COLO668 (cell line): ENCODE measurements at regions not wholly inside any gene's neighbourhood (a gene's known extent, or its start where the extent isn't known, plus 50 kb on each side); places are given as distances from the start of the nearest gene placed in this dataset.
"Not testable (repeated sequence)": the region's sequence is repeated elsewhere in the genome, so short reads cannot be mapped to it uniquely, and the experiment has no call there.

ENCODE experiments used
- DNase-seq: peaks from one replicate; lab custom pipeline; 2025; ENCODE audit not compliant: unreplicated experiment; lab: John Stamatoyannopoulos, UW

DNA sequence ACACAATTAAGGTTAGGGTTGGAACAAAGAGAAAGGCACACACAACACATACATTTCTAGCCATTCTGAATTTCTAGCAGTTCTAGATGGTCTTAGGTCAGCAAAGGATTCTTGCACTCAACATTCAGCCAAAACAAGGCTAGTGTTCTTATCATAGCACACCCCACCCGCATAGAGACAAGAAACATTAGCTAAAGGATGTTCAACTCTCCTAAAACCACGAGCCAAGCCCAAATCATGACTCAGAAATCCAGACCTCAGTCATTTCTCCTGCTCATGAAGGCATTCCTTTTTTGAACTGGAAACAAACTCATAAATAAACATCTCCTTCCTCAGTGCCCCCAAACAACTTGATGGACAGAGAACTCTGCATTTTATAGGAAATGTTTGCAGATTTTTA lies 293.0 kb upstream of the NOTCH2NLA start:
- DNase-seq, result not testable (repeated sequence)

DNA sequence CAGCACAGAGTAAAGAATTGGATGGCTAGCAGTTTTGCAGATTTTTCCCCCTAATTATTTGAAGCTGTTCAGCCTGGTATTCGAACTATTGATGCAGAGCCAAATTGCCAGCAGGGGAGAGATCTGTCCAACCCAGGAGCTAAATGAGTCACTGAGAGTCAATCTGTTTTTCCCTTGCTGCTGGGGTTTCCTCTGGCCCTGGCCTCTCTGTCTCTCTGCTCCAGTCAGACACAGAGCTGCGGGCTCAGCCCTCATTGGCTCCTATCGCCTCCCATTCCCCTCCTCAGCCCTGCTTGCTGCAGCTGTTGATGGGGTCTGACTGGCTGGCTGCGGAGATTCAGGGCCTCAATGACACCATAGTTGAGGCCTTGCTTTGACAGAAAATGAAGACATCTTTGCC lies 284.9 kb upstream of the NOTCH2NLA start:
- DNase-seq, result not testable (repeated sequence)

DNA sequence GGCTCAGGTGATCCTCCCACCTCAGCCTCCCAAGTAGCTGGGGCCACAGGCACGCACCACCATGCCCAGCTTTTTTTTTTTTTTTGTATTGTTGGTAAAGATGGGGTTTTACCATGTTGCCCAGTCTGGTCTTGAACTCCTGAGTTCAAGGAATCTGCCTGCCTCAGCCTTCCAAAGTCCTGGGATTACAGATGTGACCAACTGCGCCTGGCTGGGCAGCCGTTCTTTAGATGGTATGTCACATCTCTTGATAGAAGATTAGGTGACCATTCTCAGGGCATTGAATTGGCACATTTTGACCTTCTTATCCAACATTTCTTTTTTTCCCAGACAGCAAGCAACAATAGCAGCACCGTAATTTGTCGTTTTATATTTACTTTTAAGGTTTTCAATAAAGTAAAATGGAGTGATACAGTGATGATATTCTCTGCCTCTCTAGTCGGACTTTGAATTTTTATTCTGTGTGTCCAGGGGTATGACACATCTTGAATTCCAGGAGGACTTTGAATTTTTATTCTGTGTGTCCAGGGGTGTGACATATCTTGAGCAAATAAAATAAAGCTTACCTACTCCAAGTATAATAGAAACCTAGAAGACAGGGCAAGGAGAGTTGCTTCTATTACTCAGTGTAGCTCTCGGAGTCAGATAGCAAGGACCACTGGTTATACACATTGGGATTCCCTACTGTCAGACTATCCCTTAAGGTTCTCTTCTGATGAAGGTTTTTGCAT lies 282.4 kb upstream of the NOTCH2NLA start:
- DNase-seq, result not testable (repeated sequence)

DNA sequence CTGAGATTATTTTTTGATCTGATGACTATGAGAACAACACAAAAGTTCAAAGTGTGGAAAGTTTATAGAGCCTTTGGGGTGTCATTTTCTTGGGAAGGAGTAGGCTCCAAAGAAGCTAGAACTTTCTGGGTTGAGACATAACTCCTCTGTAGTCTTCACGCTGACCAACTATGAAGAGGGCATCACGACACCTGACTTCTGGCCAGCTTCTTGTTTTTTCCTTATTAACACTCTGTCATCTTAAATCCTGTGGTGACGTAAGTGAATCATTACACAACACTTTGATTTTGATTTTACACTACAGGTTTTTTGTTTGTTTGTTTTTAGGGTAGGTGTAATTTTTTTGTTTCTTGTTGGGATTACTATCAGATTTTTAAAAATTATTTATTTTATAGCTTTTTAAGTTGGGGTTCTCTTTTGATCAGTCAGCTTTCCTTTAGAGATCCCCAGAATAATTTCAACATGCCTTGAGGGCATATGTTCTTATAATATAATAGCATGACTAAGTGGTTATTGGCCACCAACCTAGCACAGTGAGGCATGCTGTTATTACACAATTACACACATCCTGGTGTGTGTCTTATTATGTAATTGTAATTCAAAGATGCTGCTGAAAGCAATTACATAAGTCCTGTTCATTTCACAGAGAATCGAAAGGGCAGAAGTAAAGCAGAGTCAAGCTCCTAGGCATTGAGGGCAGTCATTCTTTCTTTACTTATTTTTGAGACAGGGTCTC lies 281.6 kb upstream of the NOTCH2NLA start:
- DNase-seq, result not testable (repeated sequence)

DNA sequence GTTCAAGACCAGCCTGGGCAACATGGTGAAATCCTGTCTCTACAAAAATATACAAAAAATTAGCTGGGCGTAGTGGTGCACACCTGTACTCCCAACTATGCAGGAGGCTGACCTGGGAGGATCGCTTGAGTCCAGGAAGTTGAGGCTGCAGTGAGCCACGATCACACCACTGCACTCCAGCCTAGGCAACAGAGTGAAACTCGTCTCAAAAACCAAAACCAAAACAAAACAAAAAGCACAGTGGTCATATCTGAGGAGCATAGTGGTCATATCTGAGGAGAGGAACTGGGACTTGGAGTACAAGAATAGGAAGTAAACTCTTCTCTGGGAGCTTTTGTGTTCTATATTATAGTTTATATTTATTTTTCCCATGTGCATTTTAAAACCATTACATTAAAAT lies 275.3 kb upstream of the NOTCH2NLA start:
- not testable (repeated sequence) for DNase-seq

DNA sequence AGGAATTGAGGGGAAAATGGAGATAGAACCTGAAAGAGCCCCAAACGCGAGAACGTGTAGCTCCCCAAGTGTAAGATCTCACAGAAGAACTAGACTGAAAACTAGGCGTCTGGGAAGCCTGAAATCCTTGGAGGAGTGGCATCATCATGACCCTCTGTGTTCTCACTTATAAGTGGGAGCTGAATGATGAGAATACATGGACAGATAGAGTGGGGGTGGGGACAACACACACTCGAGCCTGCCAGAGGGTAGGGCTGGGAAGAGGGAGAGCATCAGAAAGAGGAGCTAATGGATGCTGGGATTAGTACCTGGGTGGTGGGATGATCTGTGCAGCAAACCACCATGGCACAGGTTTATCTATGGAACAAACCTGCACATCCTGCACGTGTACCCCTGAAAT lies 258.7 kb upstream of the NOTCH2NLA start:
- DNase-seq, result not testable (repeated sequence)

DNA sequence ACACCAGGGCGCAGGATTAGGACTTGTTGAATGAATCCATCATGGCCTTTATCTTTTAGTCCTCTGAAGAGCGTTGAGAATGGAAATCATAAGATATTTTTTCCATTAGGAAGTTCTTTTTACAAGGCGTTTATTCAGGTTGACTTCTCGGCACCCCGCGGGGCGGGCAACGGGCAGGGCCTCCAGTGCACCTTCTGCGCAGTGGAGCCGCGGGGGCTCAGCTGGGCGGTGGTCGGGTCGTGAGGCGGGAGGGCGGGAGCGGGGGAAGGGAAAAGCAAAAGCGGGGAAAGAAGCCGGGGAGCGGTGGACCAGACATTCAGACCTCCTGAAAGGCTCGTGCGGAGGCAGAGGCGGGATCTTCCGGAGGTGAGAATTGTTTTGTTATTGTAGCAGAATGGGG lies 258.3 kb upstream of the NOTCH2NLA start:
- not testable (repeated sequence) for DNase-seq

DNA sequence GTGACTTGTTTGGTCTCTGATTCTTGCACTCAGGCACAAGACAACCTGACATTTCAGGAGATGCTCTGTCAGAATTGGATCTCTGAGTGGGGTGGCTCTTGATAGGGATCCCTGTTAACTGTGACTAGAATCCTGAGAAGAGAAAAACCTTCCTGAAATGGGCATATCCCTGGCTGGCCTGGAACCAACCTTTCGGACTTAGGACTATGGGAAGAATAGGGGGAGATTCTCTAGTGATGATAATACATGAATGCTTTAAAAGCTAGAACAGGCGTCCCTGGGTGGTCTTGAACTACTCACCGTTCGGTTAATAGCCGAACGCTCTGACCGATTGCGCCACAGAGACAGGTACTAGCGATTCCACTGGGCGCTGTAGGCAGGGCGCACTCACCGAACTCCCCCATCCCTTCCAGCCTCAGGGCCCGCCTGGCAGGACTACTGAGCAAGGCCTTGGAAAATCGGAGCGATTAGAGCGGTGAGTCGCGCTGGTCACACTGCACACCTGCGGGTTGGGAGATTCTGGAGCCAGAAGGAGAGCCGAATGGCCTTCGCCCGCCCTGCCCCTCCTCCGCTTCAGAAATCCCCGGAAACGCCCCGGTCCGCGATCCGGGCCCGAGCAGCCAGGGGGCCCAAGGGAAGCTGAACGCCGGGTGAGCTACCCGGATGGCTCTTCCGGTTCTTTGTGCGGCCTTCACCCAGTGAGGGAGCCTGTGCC lies 257.6 kb upstream of the NOTCH2NLA start:
- peak; percentile 68 for DNase-seq

DNA sequence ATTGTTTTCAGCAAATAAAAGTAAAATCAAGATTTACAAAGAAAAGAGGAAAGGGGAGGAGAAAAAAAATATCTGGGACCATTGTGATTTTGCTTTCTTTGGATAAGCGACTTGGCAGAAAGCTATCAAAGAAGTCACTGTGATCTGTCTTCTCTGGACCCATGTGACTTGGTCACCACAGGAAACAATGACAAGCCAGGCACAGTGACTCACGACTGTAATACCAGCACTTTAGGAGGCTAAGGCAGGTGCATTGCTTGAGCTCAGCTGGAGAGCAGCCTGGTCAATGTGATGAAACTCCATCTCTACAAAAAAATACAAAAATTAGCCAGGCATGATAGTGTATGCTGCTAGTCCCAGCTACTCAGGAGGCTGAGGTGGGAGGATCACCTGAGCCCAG lies 255.4 kb upstream of the NOTCH2NLA start:
- DNase-seq, result not testable (repeated sequence)

DNA sequence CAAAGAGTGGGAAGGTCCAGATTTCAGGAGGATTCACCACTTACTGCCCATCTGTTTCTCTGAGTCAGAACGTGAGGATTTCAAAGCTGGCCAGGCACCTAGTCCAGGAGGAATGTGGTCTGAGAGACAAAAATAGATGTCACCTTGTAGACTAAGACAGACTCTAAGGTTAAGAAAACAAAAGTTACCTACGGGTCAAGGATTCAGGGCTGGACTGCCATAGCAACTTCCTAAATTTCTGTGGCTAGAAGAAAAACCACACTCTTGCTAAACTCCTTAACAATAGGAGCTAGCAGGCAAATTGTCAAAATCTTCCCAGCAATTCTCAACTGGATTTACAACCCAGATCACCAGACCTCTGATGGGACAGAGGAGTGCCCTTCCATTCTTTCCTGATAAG lies 250.4 kb upstream of the NOTCH2NLA start:
- DNase-seq, result not testable (repeated sequence)

DNA sequence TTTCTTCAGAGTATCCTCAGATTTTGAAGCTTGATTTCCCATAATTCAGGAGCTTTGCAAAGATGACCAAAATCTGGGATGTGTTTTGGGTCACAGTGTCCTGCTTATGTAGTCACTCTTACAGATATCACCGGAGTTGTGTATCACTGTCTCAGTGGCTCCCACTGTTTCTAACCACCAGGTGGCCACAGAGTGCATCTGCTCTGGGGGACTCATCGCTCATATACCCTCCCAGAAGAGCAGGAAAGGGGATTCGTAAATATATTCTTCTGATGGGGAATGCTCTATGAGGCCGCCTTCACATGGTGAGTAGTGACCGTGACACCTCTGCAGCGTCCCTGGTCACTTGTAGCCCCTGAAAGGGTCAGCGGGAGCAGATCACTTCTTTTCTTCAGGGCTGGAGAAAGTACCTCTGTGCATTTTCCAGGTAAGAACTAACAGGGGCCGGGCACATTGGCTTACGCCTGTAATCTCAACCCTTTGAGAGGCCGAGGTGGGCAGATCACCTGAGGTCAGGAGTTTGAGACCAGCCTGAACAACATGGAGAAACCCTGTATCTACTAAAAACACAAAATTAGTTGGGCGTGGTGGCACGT lies 249.4 kb upstream of the NOTCH2NLA start:
- peak; percentile 35 for DNase-seq

DNA sequence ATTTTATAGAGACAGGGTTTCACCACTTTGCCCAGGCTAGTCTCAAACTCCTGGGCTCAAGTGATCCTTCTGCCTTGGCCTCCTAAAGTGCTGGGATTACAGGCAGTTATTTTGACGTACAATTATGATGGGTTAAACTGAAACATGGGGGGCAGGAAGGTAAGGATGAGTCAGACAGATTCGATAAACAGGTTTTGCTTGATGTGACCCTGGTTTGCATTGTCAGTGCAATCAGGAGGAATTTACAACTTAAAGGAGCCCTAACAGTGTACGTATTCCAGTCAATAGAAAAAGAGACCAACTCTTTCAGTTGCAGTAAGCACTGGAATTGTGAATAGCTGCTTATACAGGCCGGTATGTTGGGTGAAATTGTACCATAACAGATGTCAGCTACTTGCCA lies 246.3 kb upstream of the NOTCH2NLA start:
- DNase-seq, result not testable (repeated sequence)

DNA sequence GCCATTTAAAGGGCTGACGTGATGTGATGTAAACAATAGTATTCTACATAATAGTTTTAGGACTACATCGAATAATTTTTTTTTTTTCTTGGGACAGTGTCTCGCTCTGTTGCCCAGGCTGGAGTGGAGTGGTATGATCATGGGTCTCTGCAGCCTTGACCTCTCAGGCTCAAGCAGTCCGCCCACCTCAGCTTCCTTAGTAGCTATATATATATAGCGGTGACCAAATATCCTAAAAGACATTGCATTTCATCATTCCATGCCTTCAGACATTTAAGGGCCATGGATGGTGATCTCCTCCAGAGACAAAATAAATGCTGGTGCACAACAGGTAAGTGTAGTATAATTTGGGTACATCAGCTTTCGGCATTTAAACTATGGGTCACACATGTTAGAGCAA lies 245.4 kb upstream of the NOTCH2NLA start:
- not testable (repeated sequence) for DNase-seq

DNA sequence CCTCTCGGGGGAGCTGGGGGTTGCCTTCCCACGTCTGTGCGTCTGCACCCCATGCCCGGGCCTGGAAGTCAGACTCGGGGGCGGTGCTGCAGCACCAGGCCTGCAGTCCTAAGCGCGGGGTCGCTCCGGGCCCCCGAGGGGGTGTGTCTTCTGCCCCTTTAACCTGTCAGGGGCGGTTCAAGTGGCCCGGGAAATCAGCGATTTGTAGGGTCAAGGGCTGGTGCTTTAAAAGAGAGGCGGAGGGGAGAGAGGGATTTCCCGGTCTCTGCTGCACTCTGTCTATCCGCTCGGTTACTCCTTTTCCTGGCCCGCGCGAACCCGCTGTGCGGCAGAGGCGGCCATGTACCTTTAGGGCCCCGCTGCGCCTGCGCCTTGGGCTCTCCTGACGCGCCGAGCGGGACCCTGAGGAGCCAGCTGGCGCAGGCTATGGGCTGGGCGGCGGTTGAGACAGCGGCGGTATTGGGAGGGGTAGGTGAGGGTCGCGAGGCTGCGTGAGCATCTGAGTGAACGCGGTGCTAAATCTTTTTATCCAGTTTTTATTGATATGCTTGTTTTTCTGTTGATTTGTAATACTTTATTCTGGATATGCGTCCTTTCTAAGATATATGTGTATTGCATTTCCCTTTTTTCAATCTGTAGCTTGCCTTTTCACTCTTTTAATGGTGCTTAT lies 243.5 kb upstream of the NOTCH2NLA start:
- peak; percentile 90 for DNase-seq

DNA sequence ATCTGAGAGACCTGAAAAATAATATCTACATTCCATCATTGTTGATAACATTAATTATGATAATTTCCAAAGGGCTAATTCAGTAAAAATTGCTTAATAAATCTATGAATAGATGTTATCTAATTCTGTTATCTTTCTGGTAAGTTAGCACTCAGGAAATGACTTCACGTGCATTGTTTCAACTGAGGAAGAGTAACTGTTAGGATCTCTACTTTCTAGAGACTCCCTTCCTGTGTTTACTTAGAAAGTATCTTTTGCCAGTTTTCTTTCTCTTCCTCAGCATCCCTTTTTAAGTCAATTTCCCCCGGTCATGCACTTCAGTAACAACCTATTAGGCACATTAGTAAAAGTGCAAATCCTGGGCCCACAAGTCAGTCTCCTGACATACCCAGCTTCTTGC lies 231.1 kb upstream of the NOTCH2NLA start:
- DNase-seq, result not testable (repeated sequence)

DNA sequence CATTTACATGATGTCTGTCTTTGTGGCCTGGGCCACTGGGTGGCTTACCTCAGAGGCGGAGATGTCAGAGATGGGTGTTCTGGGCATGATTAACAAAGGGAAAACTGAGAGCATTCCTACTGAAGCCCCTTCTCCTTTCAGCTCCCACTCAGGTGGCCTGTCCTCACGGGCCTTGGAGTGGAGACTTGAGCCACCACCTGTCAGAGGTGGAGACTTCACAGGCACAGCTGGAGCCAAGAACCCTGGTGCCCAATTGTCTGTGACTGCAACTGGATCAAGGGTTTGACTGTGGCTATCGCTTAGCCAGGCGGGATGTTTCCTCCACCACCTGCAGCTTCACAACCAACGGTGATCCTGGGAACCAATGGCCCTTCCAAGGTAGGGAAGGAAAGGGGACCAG lies 230.5 kb upstream of the NOTCH2NLA start:
- DNase-seq, result not testable (repeated sequence)

DNA sequence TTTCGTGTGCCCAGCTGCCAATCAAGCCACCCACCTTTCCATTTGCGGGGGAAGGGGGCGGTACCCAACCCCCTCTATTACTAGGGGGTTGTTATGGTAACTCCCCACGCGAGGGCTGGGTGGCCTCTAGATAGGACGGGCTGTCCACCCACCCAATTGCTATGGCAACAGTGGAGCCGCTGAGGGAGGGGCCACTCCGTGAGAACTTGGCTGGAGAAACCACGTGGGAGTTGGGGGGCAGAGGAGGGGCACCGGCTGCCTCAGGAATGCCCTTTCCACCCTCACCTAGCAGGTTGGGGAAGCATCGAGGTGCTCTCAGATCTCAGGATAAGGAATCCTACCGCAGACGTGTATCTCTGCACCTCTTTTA lies 220.0 kb upstream of the NOTCH2NLA start:
- not testable (repeated sequence) for DNase-seq

DNA sequence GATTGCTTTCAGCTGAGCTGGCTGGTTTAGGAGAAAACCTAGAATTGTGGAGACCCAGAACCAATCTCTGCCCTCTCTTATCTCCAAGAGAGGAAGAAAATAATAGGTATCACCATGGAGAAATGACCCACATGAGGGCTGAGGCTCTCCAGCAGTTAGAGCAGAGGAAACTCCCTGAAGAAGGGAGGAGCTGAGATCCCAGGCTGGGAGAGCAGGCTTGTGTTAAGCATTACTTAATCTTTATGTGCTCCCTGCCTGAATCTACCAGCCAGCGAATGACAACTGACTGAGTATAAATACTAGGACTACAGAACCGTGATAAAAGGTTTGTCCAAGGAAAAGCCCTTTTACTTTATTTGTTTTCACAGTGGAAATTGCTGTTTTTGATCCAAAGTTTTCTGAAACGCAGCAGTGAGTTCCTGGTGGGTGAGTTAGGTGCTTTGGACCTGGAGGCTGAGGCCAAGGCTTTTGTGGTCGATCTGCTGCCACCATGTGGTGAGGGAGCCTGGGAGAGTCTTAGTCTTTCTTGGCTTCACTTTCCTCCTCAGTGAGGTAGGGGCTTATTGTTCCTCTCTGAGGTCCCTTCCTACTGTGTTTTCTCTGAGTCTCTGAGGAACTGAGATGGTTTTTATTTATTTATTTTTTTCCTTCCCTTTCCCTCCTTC lies 219.5 kb upstream of the NOTCH2NLA start:
- not testable (repeated sequence) for DNase-seq

DNA sequence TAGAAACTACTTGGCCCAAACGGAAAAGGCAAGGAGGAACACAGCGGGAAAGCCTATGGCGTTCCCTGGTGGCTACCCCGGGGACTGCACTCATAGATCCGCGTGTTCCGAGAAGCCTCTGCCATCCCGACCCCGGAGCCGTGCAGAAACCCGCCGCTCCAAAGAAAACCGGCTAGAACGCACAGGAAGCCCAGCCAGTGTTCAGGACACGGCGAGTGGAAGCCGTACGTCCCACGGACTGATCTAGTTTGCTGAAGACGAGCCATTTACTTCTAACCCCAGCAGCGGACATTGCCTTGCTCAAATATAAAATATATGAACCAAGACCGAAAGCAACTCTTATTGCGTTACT lies 215.0 kb upstream of the NOTCH2NLA start:
- peak; percentile 22 for DNase-seq

DNA sequence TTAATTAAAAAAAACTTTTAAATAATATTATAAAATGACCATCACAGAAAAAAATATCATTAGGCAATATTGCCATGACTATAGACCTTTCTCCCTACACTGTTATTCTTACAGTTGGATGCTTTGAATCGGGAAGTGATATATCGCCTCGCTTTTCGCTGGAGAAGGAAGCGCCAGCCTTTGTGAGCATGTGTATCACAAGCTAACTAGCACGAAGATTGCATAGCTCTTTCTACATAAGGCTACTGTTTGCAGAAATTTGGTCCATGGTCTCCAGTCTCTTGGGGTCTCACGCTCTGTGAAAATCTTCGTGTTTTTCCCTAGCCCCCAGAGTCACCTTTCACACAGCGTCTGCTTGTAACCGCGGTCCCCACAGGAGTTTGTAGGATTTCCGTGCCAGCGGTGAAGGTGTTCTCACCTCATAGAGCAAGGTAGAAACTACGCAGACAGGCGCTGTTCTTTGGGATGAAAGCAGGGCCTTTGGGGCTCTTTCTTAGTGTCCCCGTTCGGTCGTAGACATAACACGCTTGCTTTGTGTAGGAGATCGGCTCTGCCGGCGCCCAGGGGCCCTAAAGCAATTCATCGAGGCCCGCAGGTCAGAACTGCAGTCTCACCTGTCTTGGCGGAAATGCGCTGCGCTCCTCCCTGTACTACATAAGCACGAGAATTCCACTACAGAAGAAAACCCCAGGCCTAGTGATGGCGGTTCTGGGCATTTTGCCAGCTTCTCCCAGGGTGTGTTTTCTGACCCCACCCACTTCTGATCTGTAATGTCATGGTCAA lies 214.5 kb upstream of the NOTCH2NLA start:
- DNase-seq, result not testable (repeated sequence)
